Mammary epithelial cell (primary cell): ENCODE measurements at regions not wholly inside any gene's neighbourhood (a gene's known extent, or its start where the extent isn't known, plus 50 kb on each side); places are given as distances from the start of the nearest gene placed in this dataset.

Experiments used
- CTCF ChIP-seq, 2 donors: IDR thresholded peaks in 1 of 2; conservative IDR thresholded peaks in 1 of 2; 2 replicates each; pipeline ENCODE4 v1.5.1; 2011 to 2012; ENCODE audit warnings: inconsistent platforms in 2 of 2, low read length in 2 of 2, mild to moderate bottlenecking in 2 of 2, control low read depth in 1 of 2, low read depth in 1 of 2; ENCODE audit not compliant: insufficient read depth in 1 of 2; ENCODE audit errors: extremely low read depth in 1 of 2
- EZH2 ChIP-seq: IDR thresholded peaks from 2 replicates; pipeline ENCODE4 v1.6.1; 2012; ENCODE audit warnings: low read length, inconsistent platforms, borderline replicate concordance

DNA sequence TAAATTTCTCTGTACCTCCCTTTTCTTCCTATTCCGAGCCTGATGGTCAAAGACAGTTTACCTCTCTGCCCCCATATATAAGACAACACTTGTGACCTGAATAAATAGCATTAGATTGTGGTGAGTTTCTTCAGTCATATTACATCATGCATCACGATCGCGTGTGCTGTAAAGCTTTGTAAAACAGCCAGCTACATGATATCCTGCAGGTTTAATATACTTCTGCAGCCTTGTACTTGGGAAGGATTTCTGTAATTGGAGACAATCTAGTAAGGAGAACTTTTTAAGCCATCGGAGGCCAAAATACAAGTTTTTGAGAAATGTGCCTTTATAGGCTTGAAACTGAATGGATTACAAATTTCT is 711.8 kb upstream of the WWC1 start:
- no peak for TF ChIP-seq CTCF (conservative IDR thresholded peaks at IDR 0.05 in 1 of 2, IDR thresholded peaks at IDR 0.05 in 1 of 2; ENCODE audit: extremely low read depth in 1 of 2, insufficient read depth in 1 of 2, low read depth in 1 of 2, low read length in 2 of 2)
- TF ChIP-seq EZH2: no peak
